Caco-2 (cell line): ENCODE measurements at regions not wholly inside any gene's neighbourhood (a gene's known extent, or its start where the extent isn't known, plus 50 kb on each side); places are given as distances from the start of the nearest gene placed in this dataset.

Experiments
- BruUV-seq: library from RNA; stranded (reverse); fragments of 400-500 nt; replicated peaks from 2 replicates; lab custom pipeline; 2021; lab: Mats Ljungman, UMichigan
- CTCF ChIA-PET: fragments of 300-600 bp; sonication (Branson Sonifier 250); formaldehyde crosslinking; loops from one replicate; lab custom pipeline; 2022; ENCODE audit warnings: antibody characterized with exemption; lab: Charles Lee
- POLR2A ChIA-PET: fragments of 300-600 bp; sonication (Branson Sonifier 250); formaldehyde crosslinking; loops from one replicate; lab custom pipeline; 2022; ENCODE audit warnings: antibody characterized with exemption; lab: Charles Lee
- DNase-seq, 2 experiments: peaks; one replicate each; pipeline versions ENCODE4 v3.0.0 to v3.0.0-alpha.2; 2020 to 2022
- H3K27me3 ChIP-seq: replicated peaks from 2 replicates; pipeline ENCODE4 v1.6.0; 2011; ENCODE audit warnings: low read length; ENCODE audit not compliant: control insufficient read depth, insufficient read depth
- H3K36me3 ChIP-seq: 2 replicates; pipeline ENCODE4 v1.5.1; 2011; ENCODE audit warnings: low read length; ENCODE audit not compliant: control insufficient read depth, insufficient read depth
- H3K4me1 ChIP-seq: fragments of 250-450 bp; sonication (Bioruptor Pico); 2 replicates; pipeline ENCODE4 v1.5.1; 2020; ENCODE audit warnings: mild to moderate bottlenecking
- H3K4me3 ChIP-seq: 2 replicates; pipeline ENCODE4 v1.5.1; 2011; ENCODE audit warnings: low read depth, mild to moderate bottlenecking, control low read depth, low read length
- H3K9me3 ChIP-seq: fragments of 250-450 bp; sonication (Bioruptor Pico); 2 replicates; pipeline ENCODE4 v1.5.1; 2020; ENCODE audit warnings: mild to moderate bottlenecking, moderate library complexity
- H3K27ac Mint-ChIP-seq: one replicate; pipeline ENCODE4 v1.8.0; 2022; ENCODE audit warnings: mixed read lengths; ENCODE audit not compliant: unreplicated experiment
- H3K27me3 Mint-ChIP-seq: one replicate; pipeline ENCODE4 v1.8.0; 2022; ENCODE audit warnings: mixed read lengths; ENCODE audit not compliant: insufficient read depth, unreplicated experiment
- H3K36me3 Mint-ChIP-seq: one replicate; pipeline ENCODE4 v1.8.0; 2022; ENCODE audit warnings: mild to moderate bottlenecking, mixed read lengths; ENCODE audit not compliant: insufficient read depth, unreplicated experiment
- H3K4me1 Mint-ChIP-seq: one replicate; pipeline ENCODE4 v1.8.0; 2022; ENCODE audit warnings: low read depth, mixed read lengths; ENCODE audit not compliant: unreplicated experiment
- H3K4me3 Mint-ChIP-seq: one replicate; pipeline ENCODE4 v1.8.0; 2022; ENCODE audit warnings: mild to moderate bottlenecking, moderate library complexity, mixed read lengths; ENCODE audit not compliant: unreplicated experiment
- H3K9me3 Mint-ChIP-seq: one replicate; pipeline ENCODE4 v1.8.0; 2022; ENCODE audit warnings: mixed read lengths; ENCODE audit not compliant: unreplicated experiment
- CTCF ChIP-seq, 2 experiments: fragments of 200-600 bp in 1 of 2; IDR thresholded peaks; 1 replicate in 1 of 2; 2 replicates in 1 of 2; pipeline versions ENCODE4 v1.5.1 to v1.8.0; 2011 to 2022; ENCODE audit warnings: antibody characterized with exemption in 1 of 2, control low read depth in 1 of 2, inconsistent platforms in 1 of 2, low read depth in 1 of 2, low read length in 1 of 2, mild to moderate bottlenecking in 1 of 2, moderate library complexity in 1 of 2; ENCODE audit not compliant: insufficient read depth in 1 of 2, severe bottlenecking in 1 of 2, unreplicated experiment in 1 of 2
- intact Hi-C: fragments of 100-400 bp; cut with micrococcal nuclease; formaldehyde crosslinking; loops from one replicate; pipeline ENCODE4 v1.10.0; 2022; ENCODE audit not compliant: unreplicated experiment

GRCh38 chr6:156282087-156282486 lies 495.1 kb upstream of the ARID1B start:
- DNase-seq, result no peak
- H3K9me3 Mint-ChIP-seq, result peaks cover 12% of the 10 kb centered on the region
- Histone ChIP-seq H3K36me3 (no peaks in the 10 kb centered on the region), H3K4me1 (no peaks in the 10 kb centered on the region), H3K27me3 (no peaks in the 10 kb centered on the region), H3K4me3 (no peak overlapping the region), H3K9me3 (no peaks in the 10 kb centered on the region; the same call in 1 of the 2 replicates)
- no TSS peak for BruUV-seq
- no peak overlapping the region for H3K27ac Mint-ChIP-seq
- intact Hi-C loops, result no loop called here
- no peaks in the 10 kb centered on the region for H3K36me3 Mint-ChIP-seq
- H3K4me3 Mint-ChIP-seq, result no peak overlapping the region
- TF ChIP-seq CTCF (IDR thresholded peaks at IDR 0.05; ENCODE audit: insufficient read depth in 1 of 2, low read depth in 1 of 2, low read length in 1 of 2, severe bottlenecking in 1 of 2, unreplicated experiment in 1 of 2), result no peak
- POLR2A ChIA-PET, result no interaction called here
- CTCF ChIA-PET, result no interaction called here
- H3K4me1 Mint-ChIP-seq, result no peaks in the 10 kb centered on the region
- peaks cover 3% of the 10 kb centered on the region for H3K27me3 Mint-ChIP-seq

- Mint-ChIP-seq H3K27ac (no peak overlapping the region), H3K4me3 (no peak overlapping the region), H3K4me1 (no peaks in the 10 kb centered on the region), H3K9me3 (peaks cover 12% of the 10 kb centered on the region), H3K27me3 (peaks cover 3% of the 10 kb centered on the region), H3K36me3 (no peaks in the 10 kb centered on the region)
- no peak overlapping the region for H3K4me3 ChIP-seq
- BruUV-seq, result no TSS peak
- DNase-seq, result no peak
- intact Hi-C loops, result no loop called here
- H3K9me3 ChIP-seq, result no peaks in the 10 kb centered on the region; the same call in 1 of the 2 replicates
- ChIA-PET CTCF (no interaction called here), POLR2A (no interaction called here)
- H3K36me3 ChIP-seq, result no peaks in the 10 kb centered on the region
- no peak for TF ChIP-seq CTCF (IDR thresholded peaks at IDR 0.05; ENCODE audit: insufficient read depth in 1 of 2, low read depth in 1 of 2, low read length in 1 of 2, severe bottlenecking in 1 of 2, unreplicated experiment in 1 of 2)
- H3K4me1 ChIP-seq, result no peaks in the 10 kb centered on the region
- no peaks in the 10 kb centered on the region for H3K27me3 ChIP-seq
Measured at GRCh38 chr6:156281266-156281665, 495.9 kb upstream of the ARID1B start.

- ChIA-PET CTCF (no interaction called here), POLR2A (no interaction called here)
- H3K4me1 ChIP-seq, result no peaks in the 10 kb centered on the region
- intact Hi-C loops, result no loop called here
- DNase-seq, result no peak
- H3K36me3 Mint-ChIP-seq, result no peaks in the 10 kb centered on the region
- TF ChIP-seq CTCF (IDR thresholded peaks at IDR 0.05; ENCODE audit: insufficient read depth in 1 of 2, low read depth in 1 of 2, low read length in 1 of 2, severe bottlenecking in 1 of 2, unreplicated experiment in 1 of 2), result no peak
- H3K4me1 Mint-ChIP-seq, result no peaks in the 10 kb centered on the region
- no peaks in the 10 kb centered on the region for H3K36me3 ChIP-seq
- no peak overlapping the region for H3K4me3 ChIP-seq
- H3K4me3 Mint-ChIP-seq, result no peak overlapping the region
- H3K27me3 Mint-ChIP-seq, result peaks cover 3% of the 10 kb centered on the region
- no peak overlapping the region for H3K27ac Mint-ChIP-seq
- H3K9me3 Mint-ChIP-seq, result peaks cover 12% of the 10 kb centered on the region
- H3K27me3 ChIP-seq, result no peaks in the 10 kb centered on the region
- H3K9me3 ChIP-seq, result no peaks in the 10 kb centered on the region; the same call in 1 of the 2 replicates
- no TSS peak for BruUV-seq
Measured at GRCh38 chr6:156280065-156280464, 497.1 kb upstream of the ARID1B start.
